HEK293 (cell line): ENCODE measurements at regions not wholly inside any gene's neighbourhood (a gene's known extent, or its start where the extent isn't known, plus 50 kb on each side); places are given as distances from the start of the nearest gene placed in this dataset.

Experiments
- CTCF ChIA-PET: fragments of 350-600 bp; formaldehyde crosslinking; extraction: SDS; loops from one replicate; lab custom pipeline; 2021; ENCODE audit warnings: antibody characterized with exemption; lab: Yijun Ruan, JAX
- POLR2A ChIA-PET: fragments of 300-600 bp; formaldehyde crosslinking; extraction: SDS; loops from one replicate; lab custom pipeline; 2020; ENCODE audit warnings: antibody characterized with exemption, inconsistent platforms; lab: Yijun Ruan, JAX
- H3K27ac ChIP-seq: fragments of 200-500 bp; sonication (Bioruptor generic); 2 replicates; pipeline ENCODE4 v1.5.1; 2014; ENCODE audit warnings: low read depth, low read length, control low read depth, inconsistent platforms; ENCODE audit errors: extremely low read depth
- H3K36me3 ChIP-seq, 2 experiments: fragments of 200-500 bp in 1 of 2; sonication (Bioruptor generic) in 1 of 2; 1 replicate in 1 of 2; 2 replicates in 1 of 2; pipeline ENCODE4 v1.5.1; 2014 to 2017; ENCODE audit warnings: inconsistent platforms in 2 of 2, low read length in 2 of 2; ENCODE audit not compliant: control insufficient read depth in 2 of 2, insufficient read depth in 1 of 2
- H3K4me1 ChIP-seq: fragments of 200-500 bp; sonication (Bioruptor generic); 2 replicates; pipeline ENCODE4 v1.5.1; 2014; ENCODE audit warnings: mild to moderate bottlenecking, low read length, inconsistent platforms; ENCODE audit not compliant: control insufficient read depth, insufficient read depth
- H3K4me3 ChIP-seq: 2 replicates; pipeline ENCODE4 v1.5.1; 2011; ENCODE audit warnings: low read depth, mild to moderate bottlenecking, control low read depth, low read length, moderate library complexity
- H3K9me3 ChIP-seq: fragments of 200-500 bp; sonication (Bioruptor generic); 2 replicates; pipeline ENCODE4 v1.5.1; 2014; ENCODE audit warnings: low read depth, low read length, inconsistent platforms; ENCODE audit not compliant: control insufficient read depth, insufficient read depth
- EGR2 ChIP-seq: fragments of 450-650 bp; formaldehyde crosslinking; IDR thresholded peaks from 2 replicates; pipeline ENCODE4 v1.5.1; 2016; ENCODE audit warnings: low read depth, missing biosample characterization, missing genetic modification characterization
- GLI2 ChIP-seq: fragments of 450-650 bp; formaldehyde crosslinking; IDR thresholded peaks from 2 replicates; pipeline ENCODE4; 2017; ENCODE audit warnings: missing biosample characterization, missing genetic modification characterization, low read depth, borderline replicate concordance
- IKZF3 ChIP-seq: fragments of 450-650 bp; IDR thresholded peaks from 2 replicates; pipeline ENCODE4 v1.5.0; 2018; ENCODE audit warnings: missing biosample characterization, mild to moderate bottlenecking, missing genetic modification characterization, moderate library complexity
- ZBTB26 ChIP-seq: fragments of 450-650 bp; formaldehyde crosslinking; optimal IDR thresholded peaks from 2 replicates; pipeline ENCODE3; 2016; ENCODE audit warnings: missing biosample characterization, mild to moderate bottlenecking, missing genetic modification characterization
- ZBTB7A ChIP-seq: fragments of 450-650 bp; formaldehyde crosslinking; IDR thresholded peaks from 2 replicates; pipeline ENCODE4 v1.5.1; 2016; ENCODE audit warnings: low read depth, missing biosample characterization, missing genetic modification characterization
- ZFHX2 ChIP-seq: fragments of 450-650 bp; formaldehyde crosslinking; conservative IDR thresholded peaks from 2 replicates; pipeline ENCODE4 v1.5.1; 2016; ENCODE audit warnings: missing biosample characterization, missing genetic modification characterization
- ZNF132 ChIP-seq: fragments of 450-650 bp; formaldehyde crosslinking; IDR thresholded peaks from 2 replicates; pipeline ENCODE4 v1.5.1; 2017; ENCODE audit warnings: missing biosample characterization, missing genetic modification characterization, borderline replicate concordance
- ZNF148 ChIP-seq: fragments of 450-650 bp; formaldehyde crosslinking; IDR thresholded peaks from 2 replicates; pipeline ENCODE4 v1.5.0; 2017; ENCODE audit warnings: missing biosample characterization, missing genetic modification characterization, borderline replicate concordance
- ZNF211 ChIP-seq: fragments of 450-650 bp; formaldehyde crosslinking; IDR thresholded peaks from 2 replicates; pipeline ENCODE4 v1.5.1; 2016; ENCODE audit warnings: low read depth, missing biosample characterization, missing genetic modification characterization
- ZNF280C ChIP-seq: fragments of 450-650 bp; formaldehyde crosslinking; IDR thresholded peaks from 2 replicates; pipeline ENCODE4 v1.5.1; 2016; ENCODE audit warnings: missing biosample characterization, missing genetic modification characterization
- ZNF473 ChIP-seq: fragments of 450-650 bp; formaldehyde crosslinking; IDR thresholded peaks from 2 replicates; pipeline ENCODE4 v1.5.1; 2017; ENCODE audit warnings: missing biosample characterization, missing genetic modification characterization
- ZNF513 ChIP-seq: fragments of 450-650 bp; IDR thresholded peaks from 2 replicates; pipeline ENCODE4 v1.5.1; 2018; ENCODE audit warnings: missing biosample characterization, missing genetic modification characterization
- ZNF548 ChIP-seq: fragments of 450-650 bp; formaldehyde crosslinking; IDR thresholded peaks from 2 replicates; pipeline ENCODE4 v1.5.1; 2016; ENCODE audit warnings: missing biosample characterization, missing genetic modification characterization
- ZNF670 ChIP-seq: fragments of 450-650 bp; formaldehyde crosslinking; IDR thresholded peaks from 2 replicates; pipeline ENCODE4 v1.5.1; 2016; ENCODE audit warnings: missing biosample characterization, missing genetic modification characterization, low read depth
- ZNF837 ChIP-seq: fragments of 450-650 bp; formaldehyde crosslinking; IDR thresholded peaks from 2 replicates; pipeline ENCODE4 v1.5.1; 2016; ENCODE audit warnings: missing biosample characterization, missing genetic modification characterization
- ZNF843 ChIP-seq: fragments of 450-650 bp; formaldehyde crosslinking; IDR thresholded peaks from 2 replicates; pipeline ENCODE4 v1.5.1; 2016; ENCODE audit warnings: missing biosample characterization, missing genetic modification characterization
- ZSCAN18 ChIP-seq: fragments of 450-650 bp; formaldehyde crosslinking; IDR thresholded peaks from 2 replicates; pipeline ENCODE4 v1.5.1; 2016; ENCODE audit warnings: missing biosample characterization, missing genetic modification characterization

- Histone ChIP-seq H3K4me3 (no peak overlapping the region), H3K36me3 (no peaks in the 10 kb centered on the region), H3K9me3 (no peaks in the 10 kb centered on the region), H3K27ac (no peak overlapping the region), H3K4me1 (no peaks in the 10 kb centered on the region)
- ChIA-PET POLR2A (no interaction called here), CTCF (no interaction called here)
- TF ChIP-seq IKZF3 = no peak
- TF ChIP-seq EGR2 = peak; percentile 83
- TF ChIP-seq ZFHX2 = peak; percentile 90
Observed at GRCh38 chr7:132063800-132064199, 507.4 kb upstream of the PODXL start.

- Histone ChIP-seq H3K9me3 (no peaks in the 10 kb centered on the region), H3K27ac (no peak overlapping the region), H3K4me3 (no peak overlapping the region), H3K4me1 (no peaks in the 10 kb centered on the region), H3K36me3 (no peaks in the 10 kb centered on the region)
- TF ChIP-seq ZNF670 (tag by site-specific recombination) = no peak
- TF ChIP-seq ZNF132 (tag by site-specific recombination) = no peak
- TF ChIP-seq ZSCAN18 = no peak
- TF ChIP-seq EGR2 = no peak
- TF ChIP-seq ZNF513 (tag by site-specific recombination) = no peak
- TF ChIP-seq ZNF548 (tag by site-specific recombination) = no peak
- no peak for TF ChIP-seq ZNF280C
- no peak for TF ChIP-seq ZNF843 (tag by site-specific recombination)
- no peak for TF ChIP-seq ZNF211 (tag by site-specific recombination)
- TF ChIP-seq GLI2 (tag by site-specific recombination) = no peak
- no peak for TF ChIP-seq ZNF148 (tag by site-specific recombination)
- TF ChIP-seq ZNF837 (tag by site-specific recombination) = no peak
- no peak for TF ChIP-seq ZBTB7A (tag by site-specific recombination)
- TF ChIP-seq ZBTB26 = no peak
- TF ChIP-seq ZNF473 (tag by site-specific recombination) = no peak
- ChIA-PET CTCF (no interaction called here), POLR2A (no interaction called here)
Observed at GRCh38 chr7:132061937-132062336, 505.5 kb upstream of the PODXL start.
